CD14-positive monocyte (primary cell): ENCODE measurements at regions not wholly inside any gene's neighbourhood (a gene's known extent, or its start where the extent isn't known, plus 50 kb on each side); places are given as distances from the start of the nearest gene placed in this dataset.

Source experiments
- DNase-seq, 3 donors: peaks; one replicate each; pipeline ENCODE4 v3.0.0-alpha.2; 2011 to 2022
- H2AFZ ChIP-seq: 2 replicates; pipeline ENCODE4 v1.6.0; 2012; ENCODE audit warnings: mild to moderate bottlenecking, low read depth, low read length, inconsistent platforms; ENCODE audit not compliant: insufficient read depth, poor library complexity, severe bottlenecking
- H3K27ac ChIP-seq, 2 donors: 1 replicate in 1 of 2; 2 replicates in 1 of 2; pipeline ENCODE4 v1.5.1; 2012 to 2013; ENCODE audit warnings: low read length in 2 of 2, control low read depth in 1 of 2, inconsistent platforms in 1 of 2, low read depth in 1 of 2, mild to moderate bottlenecking in 1 of 2
- H3K27me3 ChIP-seq, 2 donors: one replicate each; pipeline versions ENCODE4 v1.6.0 to v1.6.1; 2011 to 2013; ENCODE audit warnings: low read length in 2 of 2; ENCODE audit not compliant: control insufficient read depth in 2 of 2, insufficient read depth in 2 of 2
- H3K36me3 ChIP-seq, 2 donors: replicated peaks in 1 of 2; 1 replicate in 1 of 2; 2 replicates in 1 of 2; pipeline versions ENCODE4 v1.5.1 to v1.6.1; 2012 to 2013; ENCODE audit warnings: low read length in 2 of 2, control low read depth in 1 of 2, inconsistent platforms in 1 of 2, mild to moderate bottlenecking in 1 of 2; ENCODE audit not compliant: insufficient read depth in 2 of 2, control insufficient read depth in 1 of 2
- H3K4me1 ChIP-seq, 2 donors: 1 replicate in 1 of 2; 2 replicates in 1 of 2; pipeline versions ENCODE4 v1.5.1 to v1.6.1; 2012 to 2013; ENCODE audit warnings: low read length in 2 of 2, control low read depth in 1 of 2, inconsistent platforms in 1 of 2, mild to moderate bottlenecking in 1 of 2, moderate library complexity in 1 of 2; ENCODE audit not compliant: insufficient read depth in 2 of 2, control insufficient read depth in 1 of 2
- H3K4me2 ChIP-seq: replicated peaks from 2 replicates; pipeline ENCODE3; 2012; ENCODE audit warnings: low read length, moderate library complexity, mild to moderate bottlenecking; ENCODE audit not compliant: poor library complexity, severe bottlenecking; ENCODE audit errors: extremely low read depth
- H3K4me3 ChIP-seq, 3 experiments: fragments of 200-600 bp in 1 of 3; sonication (generic) in 1 of 3; replicated peaks in 1 of 3; 1 replicate in 2 of 3; 2 replicates in 1 of 3; pipeline ENCODE4 v1.5.1; 2011 to 2013; ENCODE audit warnings: low read length in 3 of 3, mild to moderate bottlenecking in 3 of 3, control low read depth in 2 of 3, low read depth in 2 of 3, inconsistent platforms in 1 of 3, moderate library complexity in 1 of 3
- H3K79me2 ChIP-seq: 2 replicates; pipeline ENCODE4 v1.6.0; 2012; ENCODE audit warnings: mild to moderate bottlenecking, control low read depth, inconsistent platforms, low read length, moderate library complexity; ENCODE audit not compliant: insufficient read depth
- H3K9ac ChIP-seq: 2 replicates; pipeline ENCODE4 v1.6.0; 2017; ENCODE audit warnings: low read length, mild to moderate bottlenecking; ENCODE audit not compliant: insufficient read depth, poor library complexity, severe bottlenecking
- H3K9me3 ChIP-seq, 2 donors: replicated peaks in 1 of 2; 1 replicate in 1 of 2; 2 replicates in 1 of 2; pipeline versions ENCODE4 v1.5.1 to v1.6.1; 2012 to 2013; ENCODE audit warnings: low read length in 2 of 2, control low read depth in 1 of 2; ENCODE audit not compliant: control insufficient read depth in 1 of 2, insufficient read depth in 1 of 2
- H4K20me1 ChIP-seq: 2 replicates; pipeline ENCODE4 v1.6.0; 2012; ENCODE audit warnings: mild to moderate bottlenecking, low read length, control low read depth, moderate library complexity; ENCODE audit not compliant: insufficient read depth
- H3K27ac Mint-ChIP-seq, 7 donors: one replicate each; pipeline ENCODE4 v1.8.0; 2020; ENCODE audit warnings: mild to moderate bottlenecking in 7 of 7, mixed read lengths in 7 of 7, moderate library complexity in 6 of 7, inconsistent platforms in 2 of 7
- H3K27me3 Mint-ChIP-seq, 3 donors: one replicate each; pipeline ENCODE4 v1.8.0; 2021 to 2022; ENCODE audit warnings: low read depth in 3 of 3, mild to moderate bottlenecking in 3 of 3, mixed read lengths in 3 of 3, moderate library complexity in 3 of 3, inconsistent platforms in 1 of 3
- H3K36me3 Mint-ChIP-seq, 2 donors: one replicate each; pipeline ENCODE4 v1.8.0; 2020; ENCODE audit warnings: mixed read lengths in 2 of 2, inconsistent platforms in 1 of 2, mild to moderate bottlenecking in 1 of 2
- H3K4me1 Mint-ChIP-seq: one replicate; pipeline ENCODE4 v1.8.0; 2020; ENCODE audit warnings: mild to moderate bottlenecking, mixed read lengths
- H3K4me3 Mint-ChIP-seq, 2 donors: one replicate each; pipeline ENCODE4 v1.8.0; 2020; ENCODE audit warnings: mild to moderate bottlenecking in 2 of 2, mixed read lengths in 2 of 2, moderate library complexity in 1 of 2
- H3K9me3 Mint-ChIP-seq, 7 donors: one replicate each; pipeline ENCODE4 v1.8.0; 2020 to 2022; ENCODE audit warnings: mixed read lengths in 7 of 7, mild to moderate bottlenecking in 6 of 7, moderate library complexity in 6 of 7, inconsistent platforms in 2 of 7
- WGBS: methylation state at CpG from one replicate; pipeline ENCODE4 v1.1.5; 2013; ENCODE audit warnings: missing lambda C conversion rate; ENCODE audit not compliant: insufficient coverage; 5-methylcytosine and 5-hydroxymethylcytosine counted together
- intact Hi-C, 2 donors: fragments of 100-400 bp; cut with micrococcal nuclease; formaldehyde crosslinking; loops; one replicate each; pipeline versions ENCODE4 v1.15.0 to v1.15.1; 2023
- TF ChIP-seq, protein P1 (sequence below): fragments of 200-600 bp; IDR thresholded peaks from one replicate; pipeline ENCODE4 v1.8.0; 2022; ENCODE audit warnings: antibody characterized with exemption, mild to moderate bottlenecking

GRCh38 chr9:109681301-109681700, 98.7 kb upstream of the PALM2AKAP2 start:
- Histone ChIP-seq H3K27me3 (no peaks in the 10 kb centered on the region), H3K36me3 (no peaks in the 10 kb centered on the region), H3K4me1 (no peaks in the 10 kb centered on the region), H3K9me3 (no peaks in the 10 kb centered on the region), H3K4me3 (no peak overlapping the region), H3K4me2 (no peak overlapping the region), H3K79me2 (no peaks in the 10 kb centered on the region), H3K9ac (no peak overlapping the region), H4K20me1 (no peaks in the 10 kb centered on the region), H2AFZ (no peak overlapping the region), H3K27ac (no peak overlapping the region)
- H3K27me3 Mint-ChIP-seq: peaks cover 4 to 9% (median 7%) of the 10 kb centered on the region in 3 donors
- no peak overlapping the region for H3K27ac Mint-ChIP-seq
- H3K9me3 Mint-ChIP-seq: peaks cover 0 to 6% (median 0%) of the 10 kb centered on the region in 7 donors
- no CpG with 5 or more reads among the region's 2 CpGs for WGBS
- intact Hi-C loops: no loop called here
- H3K36me3 Mint-ChIP-seq: no peaks in the 10 kb centered on the region
- no peak for DNase-seq
- H3K4me1 Mint-ChIP-seq: no peaks in the 10 kb centered on the region
- no peak overlapping the region for H3K4me3 Mint-ChIP-seq
- TF ChIP-seq, protein P1, sequence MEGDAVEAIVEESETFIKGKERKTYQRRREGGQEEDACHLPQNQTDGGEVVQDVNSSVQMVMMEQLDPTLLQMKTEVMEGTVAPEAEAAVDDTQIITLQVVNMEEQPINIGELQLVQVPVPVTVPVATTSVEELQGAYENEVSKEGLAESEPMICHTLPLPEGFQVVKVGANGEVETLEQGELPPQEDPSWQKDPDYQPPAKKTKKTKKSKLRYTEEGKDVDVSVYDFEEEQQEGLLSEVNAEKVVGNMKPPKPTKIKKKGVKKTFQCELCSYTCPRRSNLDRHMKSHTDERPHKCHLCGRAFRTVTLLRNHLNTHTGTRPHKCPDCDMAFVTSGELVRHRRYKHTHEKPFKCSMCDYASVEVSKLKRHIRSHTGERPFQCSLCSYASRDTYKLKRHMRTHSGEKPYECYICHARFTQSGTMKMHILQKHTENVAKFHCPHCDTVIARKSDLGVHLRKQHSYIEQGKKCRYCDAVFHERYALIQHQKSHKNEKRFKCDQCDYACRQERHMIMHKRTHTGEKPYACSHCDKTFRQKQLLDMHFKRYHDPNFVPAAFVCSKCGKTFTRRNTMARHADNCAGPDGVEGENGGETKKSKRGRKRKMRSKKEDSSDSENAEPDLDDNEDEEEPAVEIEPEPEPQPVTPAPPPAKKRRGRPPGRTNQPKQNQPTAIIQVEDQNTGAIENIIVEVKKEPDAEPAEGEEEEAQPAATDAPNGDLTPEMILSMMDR: no peak

- Mint-ChIP-seq H3K27ac (no peak overlapping the region), H3K4me3 (no peak overlapping the region), H3K4me1 (no peaks in the 10 kb centered on the region), H3K9me3 (peaks cover 0 to 5% (median 2%) of the 10 kb centered on the region in 7 donors), H3K27me3 (peaks cover 4 to 5% (median 4%) of the 10 kb centered on the region in 3 donors), H3K36me3 (no peaks in the 10 kb centered on the region)
- no peak overlapping the region for H3K4me2 ChIP-seq
- WGBS: no CpG with 5 or more reads among the region's 1 CpG
- TF ChIP-seq, protein P1: no peak
- no peaks in the 10 kb centered on the region for H4K20me1 ChIP-seq
- H3K9me3 ChIP-seq: no peaks in the 10 kb centered on the region
- intact Hi-C loops: no loop called here
- H2AFZ ChIP-seq: no peak overlapping the region
- H3K9ac ChIP-seq: no peak overlapping the region
- H3K4me3 ChIP-seq: no peak overlapping the region
- H3K36me3 ChIP-seq: no peaks in the 10 kb centered on the region
- no peaks in the 10 kb centered on the region for H3K4me1 ChIP-seq
- H3K27ac ChIP-seq: no peak overlapping the region
- DNase-seq: no peak
- no peaks in the 10 kb centered on the region for H3K27me3 ChIP-seq
- no peaks in the 10 kb centered on the region for H3K79me2 ChIP-seq
These were observed 97.8 kb upstream of the PALM2AKAP2 start for GRCh38 chr9:109682227-109682626.
